ENCODE measurements at regions not wholly inside any gene's neighbourhood (a gene's known extent, or its start where the extent isn't known, plus 50 kb on each side); places are given as distances from the start of the nearest gene placed in this dataset.

DNA sequence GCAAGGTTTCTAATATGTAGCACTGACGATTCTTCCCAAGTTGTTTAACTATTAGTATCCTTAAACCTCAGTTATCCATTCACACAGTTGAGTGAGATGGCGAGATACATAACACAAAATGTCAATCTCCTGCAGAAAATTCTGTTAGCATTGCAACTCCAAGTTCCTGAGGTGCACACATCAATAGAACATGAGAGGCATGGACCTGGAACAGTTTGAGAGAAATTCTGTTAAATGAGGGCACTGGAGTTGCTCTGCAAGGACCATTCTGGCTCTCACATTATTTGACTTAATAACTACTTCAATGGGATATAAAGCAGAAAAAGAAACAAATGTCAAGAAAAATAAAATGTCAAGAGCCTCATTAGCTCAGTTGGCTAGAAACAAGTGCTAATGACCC, 301.2 kb upstream of the DIAPH2 start:
- no peak for TF ChIP-seq GATA3 (IDR thresholded peaks at IDR 0.05; ENCODE audit: low read depth, low read length)
- TF ChIP-seq GATA2 (IDR thresholded peaks at IDR 0.05; ENCODE audit: low read depth, low read length): no peak

All from SH-SY5Y (cell line).